Ovary (tissue), 7 donors: ENCODE measurements at regions not wholly inside any gene's neighbourhood (a gene's known extent, or its start where the extent isn't known, plus 50 kb on each side); places are given as distances from the start of the nearest gene placed in this dataset.

ENCODE experiments used
- DNase-seq, 5 donors: peaks; one replicate each; pipeline ENCODE4 v3.0.0-alpha.2; 2019 to 2020
- H3K27ac ChIP-seq, 2 donors: fragments of 200-600 bp; one replicate each; pipeline versions ENCODE4 v1.5.1 to v1.8.0; 2019 to 2022
- H3K27me3 ChIP-seq: fragments of 200-600 bp; one replicate; pipeline ENCODE4 v1.8.0; 2022
- H3K36me3 ChIP-seq: fragments of 200-600 bp; sonication (generic); one replicate; pipeline ENCODE4 v1.5.1; 2019
- H3K4me1 ChIP-seq: one replicate; pipeline ENCODE4 v1.8.1; 2013; ENCODE audit warnings: mild to moderate bottlenecking, moderate library complexity; ENCODE audit not compliant: insufficient read depth
- H3K4me3 ChIP-seq: fragments of 200-600 bp; sonication (generic); one replicate; pipeline ENCODE4 v1.5.1; 2017
- H3K9me3 ChIP-seq, 2 donors: fragments of 200-600 bp in 1 of 2; sonication (generic) in 1 of 2; one replicate each; pipeline versions ENCODE4 v1.5.1 to v1.8.1; 2013 to 2019; ENCODE audit warnings: mild to moderate bottlenecking in 1 of 2, moderate library complexity in 1 of 2
- CTCF ChIP-seq, 3 donors: fragments of 450-650 bp in 2 of 3; fragments of 200-600 bp in 1 of 3; IDR thresholded peaks; one replicate each; pipeline versions ENCODE4 v1.5.1 to v1.8.0; 2016 to 2022; ENCODE audit warnings: antibody characterized with exemption in 3 of 3, mild to moderate bottlenecking in 1 of 3
- EP300 ChIP-seq: sonication (generic); formaldehyde crosslinking; IDR thresholded peaks from one replicate; pipeline ENCODE4 v1.6.1; 2017; ENCODE audit warnings: antibody characterized with exemption
- POLR2A ChIP-seq: fragments of 450-650 bp; IDR thresholded peaks from one replicate; pipeline ENCODE4 v1.6.1; 2017; ENCODE audit warnings: antibody characterized with exemption, mild to moderate bottlenecking, moderate library complexity
- WGBS, 3 donors: extraction: QIAGEN DNeasy Blood & Tissue Kit in 1 of 3; methylation state at CpG; one replicate each; pipeline versions ENCODE4 v1.1.5 to v1.1.7; 2013 to 2017; 5-methylcytosine and 5-hydroxymethylcytosine counted together
- intact Hi-C, 4 donors: fragments of 100-400 bp; cut with DNase I; formaldehyde crosslinking; loops; one replicate each; pipeline versions ENCODE4 v1.11.0 to v1.15.1; 2022 to 2023
- donor health status: DM: no; HTN: no; CAD: no; lungs with moderate emphysema.
- donor health status: DM: no; HTN: no; CAD: no.
- donor health status: Bipolar disorder and iron deficiency.
- donor health status: DM: no; HTN: no; CAD: no.
- donor health status: DM: yes; HTN: yes; CAD: no.

- no peak for DNase-seq
- Histone ChIP-seq H3K27me3 (no peaks in the 10 kb centered on the region), H3K4me3 (no peak overlapping the region), H3K36me3 (no peaks in the 10 kb centered on the region), H3K27ac (no peak overlapping the region), H3K4me1 (peaks cover 13% of the 10 kb centered on the region), H3K9me3 (no peaks in the 10 kb centered on the region)
- intact Hi-C loops: no loop called here
- no peak for TF ChIP-seq EP300
- TF ChIP-seq CTCF (IDR thresholded peaks at IDR 0.05): no peak
- TF ChIP-seq POLR2A: no peak
- WGBS, 3 donors: 28 to 46% (median 29%) methylated on average over 8 of the region's 8 CpGs
Observed at GRCh38 chr16:65284626-65285025, 162.8 kb upstream of the CDH11 start.

GRCh38 chr16:65283181-65283651 lies 161.4 kb upstream of the CDH11 start:
- intact Hi-C loops: no loop called here
- DNase-seq: no peak
- Histone ChIP-seq H3K27me3 (no peaks in the 10 kb centered on the region), H3K36me3 (no peaks in the 10 kb centered on the region), H3K4me1 (peaks cover 10% of the 10 kb centered on the region), H3K4me3 (no peak overlapping the region), H3K9me3 (no peaks in the 10 kb centered on the region), H3K27ac (no peak overlapping the region)
- 55 to 76% (median 58%) methylated on average over 3 of the region's 3 CpGs for WGBS, 3 donors
- TF ChIP-seq POLR2A (no peak), CTCF (IDR thresholded peaks at IDR 0.05) (no peak), EP300 (no peak)

- Histone ChIP-seq H3K9me3 (no peaks in the 10 kb centered on the region), H3K4me3 (no peak overlapping the region), H3K27me3 (no peaks in the 10 kb centered on the region), H3K27ac (no peak overlapping the region), H3K4me1 (peaks cover 10% of the 10 kb centered on the region), H3K36me3 (no peaks in the 10 kb centered on the region)
- 92 to 97% (median 94%) methylated on average over 2 of the region's 2 CpGs for WGBS, 3 donors
- no peak for TF ChIP-seq CTCF (IDR thresholded peaks at IDR 0.05)
- TF ChIP-seq POLR2A: no peak
- no peak for TF ChIP-seq EP300
- intact Hi-C loops: no loop called here
- no peak for DNase-seq
Observed at GRCh38 chr16:65281586-65281985, 159.7 kb upstream of the CDH11 start.

GRCh38 chr16:65280845-65281512 lies 159.1 kb upstream of the CDH11 start:
- intact Hi-C loops: no loop called here
- no peaks in the 10 kb centered on the region for H3K27me3 ChIP-seq
- no peak for DNase-seq

More at GRCh38 chr16:65280845-65281512, 159.1 kb upstream of the CDH11 start:
- 82 to 88% (median 84%) methylated on average over 8 of the region's 8 CpGs for WGBS, 3 donors
- TF ChIP-seq CTCF (IDR thresholded peaks at IDR 0.05) (no peak), EP300 (no peak), POLR2A (no peak)
- H3K9me3 ChIP-seq: no peaks in the 10 kb centered on the region
- H3K4me3 ChIP-seq: no peak overlapping the region
- H3K36me3 ChIP-seq: no peaks in the 10 kb centered on the region
- H3K4me1 ChIP-seq: peaks cover 10% of the 10 kb centered on the region
- H3K27ac ChIP-seq: no peak overlapping the region
